GM10266 (cell line): ENCODE measurements at regions not wholly inside any gene's neighbourhood (a gene's known extent, or its start where the extent isn't known, plus 50 kb on each side); places are given as distances from the start of the nearest gene placed in this dataset.

Source experiments
- DNase-seq: peaks from one replicate; pipeline ENCODE4 v3.0.0; 2012; ENCODE audit errors: extremely low spot score
- TF ChIP-seq, protein P1 (sequence below): IDR thresholded peaks from 2 replicates; pipeline ENCODE4 v1.5.1; 2012; ENCODE audit warnings: mild to moderate bottlenecking, low read depth; ENCODE audit not compliant: control insufficient read depth, insufficient read depth; ENCODE audit errors: missing control alignments

DNA sequence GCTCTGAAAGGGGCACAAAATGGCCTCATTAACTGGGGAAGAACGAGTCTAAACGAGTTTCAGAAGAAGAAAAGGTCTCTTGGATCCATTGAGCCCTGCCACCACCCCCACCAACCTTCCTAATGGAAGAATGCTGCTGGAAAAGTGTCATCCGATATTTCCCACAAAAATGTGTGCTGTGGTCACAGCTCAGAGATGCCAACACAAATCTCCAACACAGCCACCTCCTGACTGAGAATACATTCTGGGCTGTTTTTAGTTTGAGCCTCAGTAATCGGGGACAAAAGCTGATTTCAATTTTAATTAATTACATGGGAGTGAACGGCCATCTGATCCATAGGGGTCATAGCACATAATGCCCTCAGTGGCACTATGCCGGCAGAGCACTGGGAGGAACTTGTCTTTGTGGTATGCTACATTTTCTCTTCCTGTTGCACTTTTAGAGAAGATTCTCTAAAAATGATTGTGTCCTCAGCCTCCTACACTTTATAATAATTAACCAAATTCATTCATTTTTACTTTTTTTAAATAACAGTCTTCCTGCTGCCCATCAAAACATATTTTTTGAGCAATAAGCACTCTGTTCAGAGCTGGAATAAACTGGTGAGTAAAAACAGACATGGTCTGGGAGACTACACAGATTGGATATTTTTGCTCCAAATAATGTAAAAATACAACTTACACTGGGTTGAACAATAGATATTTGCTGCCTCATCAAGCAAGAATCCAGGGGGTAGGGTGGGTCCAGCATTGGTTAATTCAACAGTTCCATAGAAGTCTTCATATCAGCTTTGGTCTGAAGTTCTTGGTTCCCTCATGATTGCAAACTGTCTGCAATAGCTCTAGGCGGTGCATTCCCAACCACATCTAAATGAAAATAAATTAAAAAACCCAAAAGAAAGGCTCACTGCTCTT is 143.6 kb upstream of the TMEM170B start:
- TF ChIP-seq, protein P1, sequence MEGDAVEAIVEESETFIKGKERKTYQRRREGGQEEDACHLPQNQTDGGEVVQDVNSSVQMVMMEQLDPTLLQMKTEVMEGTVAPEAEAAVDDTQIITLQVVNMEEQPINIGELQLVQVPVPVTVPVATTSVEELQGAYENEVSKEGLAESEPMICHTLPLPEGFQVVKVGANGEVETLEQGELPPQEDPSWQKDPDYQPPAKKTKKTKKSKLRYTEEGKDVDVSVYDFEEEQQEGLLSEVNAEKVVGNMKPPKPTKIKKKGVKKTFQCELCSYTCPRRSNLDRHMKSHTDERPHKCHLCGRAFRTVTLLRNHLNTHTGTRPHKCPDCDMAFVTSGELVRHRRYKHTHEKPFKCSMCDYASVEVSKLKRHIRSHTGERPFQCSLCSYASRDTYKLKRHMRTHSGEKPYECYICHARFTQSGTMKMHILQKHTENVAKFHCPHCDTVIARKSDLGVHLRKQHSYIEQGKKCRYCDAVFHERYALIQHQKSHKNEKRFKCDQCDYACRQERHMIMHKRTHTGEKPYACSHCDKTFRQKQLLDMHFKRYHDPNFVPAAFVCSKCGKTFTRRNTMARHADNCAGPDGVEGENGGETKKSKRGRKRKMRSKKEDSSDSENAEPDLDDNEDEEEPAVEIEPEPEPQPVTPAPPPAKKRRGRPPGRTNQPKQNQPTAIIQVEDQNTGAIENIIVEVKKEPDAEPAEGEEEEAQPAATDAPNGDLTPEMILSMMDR = no peak
- DNase-seq = no peak

DNA sequence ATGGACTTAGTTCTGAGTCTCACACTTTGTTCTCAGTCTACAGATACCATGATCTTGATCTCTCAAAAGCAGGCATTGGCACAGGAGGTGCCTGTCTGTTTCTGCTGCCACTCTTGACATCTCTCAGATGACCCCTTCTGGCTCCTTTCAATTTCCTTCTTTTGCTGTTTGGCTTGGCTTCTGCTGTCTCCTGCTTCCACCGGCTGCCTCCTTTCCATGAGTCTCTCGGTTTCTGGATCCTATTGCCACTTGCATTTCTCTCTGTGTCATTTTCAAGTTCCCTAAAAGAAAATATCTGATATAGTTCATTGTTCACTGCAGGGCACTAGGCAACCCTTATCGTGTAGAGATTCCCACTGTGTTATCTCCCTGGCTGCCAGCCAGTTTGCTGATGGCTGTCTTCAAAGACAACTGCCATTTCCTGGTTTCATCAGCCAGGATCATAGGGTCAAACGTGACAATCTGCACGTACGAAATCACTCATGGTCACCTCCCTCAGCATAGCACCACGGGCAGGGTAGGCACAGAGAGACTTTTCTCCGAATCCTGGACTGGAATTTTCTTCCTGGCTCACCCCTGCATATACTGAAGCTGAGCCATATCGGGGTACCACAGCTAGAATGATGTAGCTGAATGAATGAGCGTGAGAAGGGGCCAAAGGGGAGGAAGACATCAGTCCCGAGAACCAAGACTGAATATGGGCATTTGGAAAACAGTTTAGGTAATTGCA is 144.6 kb upstream of the TMEM170B start:
- TF ChIP-seq, protein P1 = no peak

DNA sequence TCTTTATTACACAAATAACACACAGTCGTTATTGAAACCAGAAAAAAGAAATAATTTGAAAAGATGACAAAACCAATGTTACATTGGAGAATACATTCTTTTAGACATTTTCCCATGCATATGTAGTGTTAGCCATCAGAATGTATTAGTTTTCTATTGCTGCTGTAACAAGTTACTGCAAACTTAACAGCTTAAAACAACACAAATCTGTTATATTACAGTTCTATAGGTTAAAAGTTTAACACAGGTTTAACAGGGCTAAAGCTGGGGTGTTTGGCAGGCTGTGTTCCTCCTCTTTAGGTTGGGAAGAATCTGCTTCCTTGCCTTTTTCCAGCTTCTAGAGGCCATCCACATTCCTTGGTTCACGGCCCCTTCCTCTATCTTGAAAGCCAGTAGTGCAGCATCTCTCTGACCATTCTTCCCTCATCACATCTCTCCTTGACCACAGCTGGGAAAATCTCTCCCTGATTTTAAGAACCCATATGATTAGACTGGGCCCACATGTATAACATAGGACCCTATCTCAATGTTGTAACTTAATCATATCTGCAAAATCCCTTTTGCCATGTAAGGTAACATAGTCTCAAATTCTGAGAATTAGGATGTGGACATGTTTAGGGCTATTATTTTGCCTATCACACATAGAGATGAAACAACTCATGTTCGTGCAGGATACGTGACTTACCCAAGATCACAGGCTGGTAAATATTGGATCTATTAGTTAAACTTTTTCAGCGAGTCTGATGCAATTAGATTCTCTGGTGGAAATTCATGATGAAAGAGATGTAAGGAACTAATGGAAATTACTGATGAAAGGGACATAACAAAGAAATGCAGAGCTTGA is 145.4 kb upstream of the TMEM170B start:
- DNase-seq = no peak
- TF ChIP-seq, protein P1 = no peak

More for the DNA sequence above, 144.6 kb upstream of the TMEM170B start:
- no peak for DNase-seq

DNA sequence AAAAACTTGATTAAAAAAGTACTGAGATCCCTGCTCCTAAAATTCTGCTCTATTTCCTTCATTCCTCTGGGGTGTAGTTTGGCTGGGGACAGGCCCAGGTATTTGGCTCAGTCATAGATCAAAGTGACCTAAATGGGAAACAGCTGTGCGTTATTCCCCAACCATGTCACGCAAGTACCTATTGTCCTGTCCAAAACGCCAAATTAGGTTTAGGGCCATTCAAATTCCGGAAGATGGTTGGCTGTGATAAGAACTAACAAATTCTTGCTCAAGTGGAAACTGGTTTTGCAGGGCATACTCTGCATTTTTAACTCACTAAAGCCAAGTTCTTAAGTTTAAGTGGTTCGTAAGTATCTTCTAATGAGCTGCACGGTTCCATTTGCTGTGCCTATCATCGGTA is 147.6 kb upstream of the TMEM170B start:
- TF ChIP-seq, protein P1 = no peak
- DNase-seq = no peak

DNA sequence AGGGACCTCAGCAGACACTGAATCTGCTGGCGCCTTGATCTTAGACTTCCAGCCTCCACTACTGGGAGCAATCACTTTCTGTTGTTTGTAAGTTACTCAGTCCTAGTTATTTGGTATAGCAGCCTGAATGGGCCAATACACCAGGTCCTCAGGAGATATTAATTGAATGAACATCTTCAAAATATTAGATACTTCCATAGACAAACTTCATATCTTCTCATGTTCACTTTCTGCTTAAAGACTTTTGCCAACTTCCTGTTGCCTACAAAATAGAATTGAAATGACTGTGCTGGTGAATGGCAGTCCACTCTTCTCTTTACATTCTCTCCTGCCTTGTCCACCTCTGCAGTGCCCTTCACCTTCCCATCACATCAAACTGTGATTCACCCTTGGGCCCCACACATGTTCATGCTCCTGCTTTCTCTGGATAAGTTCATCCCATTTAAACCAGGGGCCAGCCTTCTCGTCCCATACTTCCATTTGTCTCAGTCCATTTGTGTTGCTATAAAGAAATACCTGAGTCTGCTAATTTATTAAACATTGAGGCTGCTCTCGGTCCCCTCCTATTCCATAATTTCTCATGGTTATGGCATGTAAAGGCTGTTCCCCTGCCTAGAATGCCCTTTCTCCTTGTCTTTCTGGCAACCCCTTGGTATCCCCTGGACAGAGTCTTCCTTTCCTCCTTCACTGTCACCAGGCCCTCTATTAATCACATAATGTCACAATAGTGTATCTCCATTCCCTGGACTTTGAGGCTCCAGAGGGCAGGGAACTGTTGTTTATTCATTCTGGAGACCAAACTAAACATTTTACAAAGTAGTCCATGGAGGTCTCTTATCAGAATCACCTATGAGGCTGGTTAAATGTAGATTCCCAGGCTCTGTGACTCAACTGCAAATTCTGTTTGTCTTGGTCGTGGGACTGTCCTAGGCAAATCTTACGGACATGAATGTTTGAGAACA is 148.3 kb upstream of the TMEM170B start:
- no peak for DNase-seq
- TF ChIP-seq, protein P1 = no peak
